ENCODE measurements at regions not wholly inside any gene's neighbourhood (a gene's known extent, or its start where the extent isn't known, plus 50 kb on each side); places are given as distances from the start of the nearest gene placed in this dataset.

GRCh38 chr4:170336238-170336775 lies 246.6 kb upstream of the AADAT start:
- Histone ChIP-seq H3K36me3 (replicated peaks; ENCODE audit: insufficient read depth, low read length) (no peaks in the 10 kb centered on the region), H3K9me3 (replicated peaks; ENCODE audit: insufficient read depth, low read length) (no peaks in the 10 kb centered on the region), H2AFZ (ENCODE audit: low read length) (no peak overlapping the region), H3F3A (ENCODE audit: insufficient read depth, low read length) (no peaks in the 10 kb centered on the region), H3K4me2 (ENCODE audit: low read depth, low read length) (no peak overlapping the region), H4K20me1 (ENCODE audit: insufficient read depth, low read length) (no peaks in the 10 kb centered on the region), H3K9ac (ENCODE audit: low read length) (no peak overlapping the region), H3K27ac (ENCODE audit: low read length) (no peak overlapping the region), H3K4me3 (ENCODE audit: low read length) (no peak overlapping the region), H3K9me2 (replicated peaks; ENCODE audit: insufficient read depth, low read length) (no peaks in the 10 kb centered on the region), H3K79me2 (ENCODE audit: low read length) (no peaks in the 10 kb centered on the region), H3K27me3 (replicated peaks; ENCODE audit: insufficient read depth, low read length) (no peaks in the 10 kb centered on the region), H3K4me1 (ENCODE audit: low read length) (no peaks in the 10 kb centered on the region)
- TF ChIP-seq EZH2phosphoT487 (IDR thresholded peaks at IDR 0.05; ENCODE audit: low read length): no peak
- TF ChIP-seq, protein P1, sequence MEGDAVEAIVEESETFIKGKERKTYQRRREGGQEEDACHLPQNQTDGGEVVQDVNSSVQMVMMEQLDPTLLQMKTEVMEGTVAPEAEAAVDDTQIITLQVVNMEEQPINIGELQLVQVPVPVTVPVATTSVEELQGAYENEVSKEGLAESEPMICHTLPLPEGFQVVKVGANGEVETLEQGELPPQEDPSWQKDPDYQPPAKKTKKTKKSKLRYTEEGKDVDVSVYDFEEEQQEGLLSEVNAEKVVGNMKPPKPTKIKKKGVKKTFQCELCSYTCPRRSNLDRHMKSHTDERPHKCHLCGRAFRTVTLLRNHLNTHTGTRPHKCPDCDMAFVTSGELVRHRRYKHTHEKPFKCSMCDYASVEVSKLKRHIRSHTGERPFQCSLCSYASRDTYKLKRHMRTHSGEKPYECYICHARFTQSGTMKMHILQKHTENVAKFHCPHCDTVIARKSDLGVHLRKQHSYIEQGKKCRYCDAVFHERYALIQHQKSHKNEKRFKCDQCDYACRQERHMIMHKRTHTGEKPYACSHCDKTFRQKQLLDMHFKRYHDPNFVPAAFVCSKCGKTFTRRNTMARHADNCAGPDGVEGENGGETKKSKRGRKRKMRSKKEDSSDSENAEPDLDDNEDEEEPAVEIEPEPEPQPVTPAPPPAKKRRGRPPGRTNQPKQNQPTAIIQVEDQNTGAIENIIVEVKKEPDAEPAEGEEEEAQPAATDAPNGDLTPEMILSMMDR (IDR thresholded peaks at IDR 0.05; ENCODE audit: low read length): no peak
- no peak for TF ChIP-seq EZH2 (optimal IDR thresholded peaks at IDR 0.05; ENCODE audit: low read depth, low read length)
- DNase-seq: no peak

- H3K27me3 ChIP-seq (replicated peaks; ENCODE audit: insufficient read depth, low read length): no peaks in the 10 kb centered on the region
- TF ChIP-seq EZH2phosphoT487 (IDR thresholded peaks at IDR 0.05; ENCODE audit: low read length) (no peak), EZH2 (optimal IDR thresholded peaks at IDR 0.05; ENCODE audit: low read depth, low read length) (no peak)
- TF ChIP-seq, protein P1 (IDR thresholded peaks at IDR 0.05; ENCODE audit: low read length): no peak
- no peaks in the 10 kb centered on the region for H3K4me1 ChIP-seq (ENCODE audit: low read length)
These were observed 235.8 kb upstream of the AADAT start for GRCh38 chr4:170325599-170325998.

DNA sequence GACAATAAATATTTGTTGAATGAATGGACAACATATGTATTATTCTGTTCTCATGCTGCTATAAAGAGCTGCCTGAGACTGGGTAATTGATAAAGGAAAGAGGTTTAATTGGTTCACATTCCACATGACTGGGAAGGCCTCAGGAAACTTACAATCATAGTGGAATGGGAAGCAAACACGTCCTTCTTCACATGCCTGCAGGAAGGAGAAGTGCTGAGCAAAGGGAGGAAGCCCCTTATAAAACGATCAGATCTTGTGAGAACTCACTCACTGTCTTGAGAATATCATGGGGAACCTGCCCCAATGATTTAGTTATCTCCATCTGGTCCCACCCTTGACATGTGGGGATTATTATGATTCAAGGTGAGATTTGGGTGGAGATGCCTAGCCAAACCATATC lies 233.9 kb upstream of the AADAT start:
- no peak overlapping the region for H3K9ac ChIP-seq (ENCODE audit: low read length)

More at GRCh38 chr4:170325599-170325998, 235.8 kb upstream of the AADAT start:
- no peaks in the 10 kb centered on the region for H3K9me3 ChIP-seq (replicated peaks; ENCODE audit: insufficient read depth, low read length)
- no peaks in the 10 kb centered on the region for H3K36me3 ChIP-seq (replicated peaks; ENCODE audit: insufficient read depth, low read length)
- DNase-seq: no peak
- H3K4me3 ChIP-seq (ENCODE audit: low read length): no peak overlapping the region
- H3K9me2 ChIP-seq (replicated peaks; ENCODE audit: insufficient read depth, low read length): no peaks in the 10 kb centered on the region
- no peak overlapping the region for H3K9ac ChIP-seq (ENCODE audit: low read length)
- H2AFZ ChIP-seq (ENCODE audit: low read length): no peak overlapping the region
- H3F3A ChIP-seq (ENCODE audit: insufficient read depth, low read length): no peaks in the 10 kb centered on the region
- no peaks in the 10 kb centered on the region for H3K79me2 ChIP-seq (ENCODE audit: low read length)
- H3K27ac ChIP-seq (ENCODE audit: low read length): no peak overlapping the region
- H3K4me2 ChIP-seq (ENCODE audit: low read depth, low read length): no peak overlapping the region
- no peaks in the 10 kb centered on the region for H4K20me1 ChIP-seq (ENCODE audit: insufficient read depth, low read length)

More for the DNA sequence above, 233.9 kb upstream of the AADAT start:
- Histone ChIP-seq H3F3A (ENCODE audit: insufficient read depth, low read length) (no peaks in the 10 kb centered on the region), H3K9me2 (replicated peaks; ENCODE audit: insufficient read depth, low read length) (no peaks in the 10 kb centered on the region), H3K4me1 (ENCODE audit: low read length) (no peaks in the 10 kb centered on the region), H4K20me1 (ENCODE audit: insufficient read depth, low read length) (no peaks in the 10 kb centered on the region), H3K9me3 (replicated peaks; ENCODE audit: insufficient read depth, low read length) (no peaks in the 10 kb centered on the region), H3K36me3 (replicated peaks; ENCODE audit: insufficient read depth, low read length) (no peaks in the 10 kb centered on the region), H3K4me3 (ENCODE audit: low read length) (no peak overlapping the region), H2AFZ (ENCODE audit: low read length) (no peak overlapping the region), H3K27ac (ENCODE audit: low read length) (no peak overlapping the region), H3K79me2 (ENCODE audit: low read length) (no peaks in the 10 kb centered on the region), H3K27me3 (replicated peaks; ENCODE audit: insufficient read depth, low read length) (no peaks in the 10 kb centered on the region), H3K4me2 (ENCODE audit: low read depth, low read length) (no peak overlapping the region)
- no peak for TF ChIP-seq EZH2 (optimal IDR thresholded peaks at IDR 0.05; ENCODE audit: low read depth, low read length)
- TF ChIP-seq, protein P1 (IDR thresholded peaks at IDR 0.05; ENCODE audit: low read length): no peak
- no peak for TF ChIP-seq EZH2phosphoT487 (IDR thresholded peaks at IDR 0.05; ENCODE audit: low read length)
- no peak for DNase-seq
